GM12878 (cell line): ENCODE measurements at regions not wholly inside any gene's neighbourhood (a gene's known extent, or its start where the extent isn't known, plus 50 kb on each side); places are given as distances from the start of the nearest gene placed in this dataset.

ENCODE experiments used
- ATAC-seq: fragments of 200-7000 bp; cut with Tn5 transposase; 3 replicates; pipeline ENCODE4 v1.9.1; 2020; ENCODE audit warnings: mild to moderate bottlenecking, moderate library complexity
- BruUV-seq: library from RNA; stranded (reverse); fragments of 400-500 nt; replicated peaks from 2 replicates; lab custom pipeline; 2021; lab: Mats Ljungman, UMichigan
- CTCF ChIA-PET: fragments of 300-600 bp; sonication (Branson Sonifier 250); formaldehyde crosslinking; extraction: SDS; loops from one replicate; lab custom pipeline; 2021; ENCODE audit warnings: inconsistent platforms; lab: Yijun Ruan, JAX
- POLR2A ChIA-PET: fragments of 350-600 bp; formaldehyde crosslinking; extraction: SDS; loops from one replicate; lab custom pipeline; 2021; ENCODE audit warnings: inconsistent platforms; lab: Charles Lee
- RAD21 ChIA-PET: fragments of 300-600 bp; sonication (Branson Sonifier 250); formaldehyde crosslinking; loops from one replicate; lab custom pipeline; 2023; ENCODE audit warnings: antibody characterized with exemption; ENCODE audit not compliant: unreplicated experiment; lab: Charles Lee
- SMC1A ChIA-PET: fragments of 300-600 bp; sonication (Branson Sonifier 250); formaldehyde crosslinking; loops from one replicate; lab custom pipeline; 2023; ENCODE audit not compliant: unreplicated experiment, uncharacterized antibody; lab: Charles Lee
- DNase-seq: peaks from one replicate; pipeline ENCODE4 v3.0.0-alpha.2; 2011; ENCODE audit warnings: low read depth, low spot score
- FAIRE-seq: peaks from 3 replicates; lab custom pipeline; 2011; peaks lifted over from hg19 to GRCh38; lab: Jason Lieb, UNC
- H2AFZ ChIP-seq: 2 replicates; pipeline ENCODE4 v1.6.0; 2011; ENCODE audit warnings: low read depth, low read length, control low read depth; ENCODE audit not compliant: control insufficient read depth
- H3K27ac ChIP-seq: 2 replicates; pipeline ENCODE4 v1.5.1; 2011; ENCODE audit warnings: control low read depth; ENCODE audit not compliant: control insufficient read depth, insufficient read depth
- H3K27me3 ChIP-seq, 2 experiments: replicated peaks in 1 of 2; 2 replicates each; pipeline versions ENCODE4 v1.6.0 to v1.6.1; 2011; ENCODE audit warnings: low read length in 1 of 2; ENCODE audit not compliant: control insufficient read depth in 2 of 2, insufficient read depth in 2 of 2
- H3K36me3 ChIP-seq, 2 experiments: 2 replicates each; pipeline ENCODE4 v1.5.1; 2011; ENCODE audit warnings: low read length in 1 of 2; ENCODE audit not compliant: control insufficient read depth in 2 of 2, insufficient read depth in 2 of 2
- H3K4me1 ChIP-seq: 2 replicates; pipeline ENCODE4 v1.6.1; 2011; ENCODE audit warnings: mild to moderate bottlenecking, low read length, moderate library complexity, mixed read lengths; ENCODE audit not compliant: control insufficient read depth, insufficient read depth
- H3K4me2 ChIP-seq: 2 replicates; pipeline ENCODE4 v1.6.0; 2011; ENCODE audit warnings: control low read depth; ENCODE audit not compliant: control insufficient read depth, insufficient read depth
- H3K4me3 ChIP-seq: fragments of 200-600 bp; sonication (generic); 2 replicates; pipeline ENCODE4 v1.5.1; 2016
- H3K79me2 ChIP-seq: 2 replicates; pipeline ENCODE4 v1.6.0; 2011; ENCODE audit warnings: low read length; ENCODE audit not compliant: control insufficient read depth, insufficient read depth
- H3K9ac ChIP-seq: 2 replicates; pipeline ENCODE4 v1.8.0; 2011; ENCODE audit warnings: low read length, control low read depth, mixed read lengths; ENCODE audit not compliant: control insufficient read depth, insufficient read depth
- H3K9me3 ChIP-seq: replicated peaks from 3 replicates; pipeline ENCODE4 v1.5.1; 2011; ENCODE audit warnings: mild to moderate bottlenecking, low read length; ENCODE audit not compliant: control insufficient read depth, insufficient read depth
- H4K20me1 ChIP-seq: 2 replicates; pipeline ENCODE4 v1.6.0; 2011; ENCODE audit not compliant: control insufficient read depth, insufficient read depth
- BMI1 ChIP-seq: fragments of 450-650 bp; IDR thresholded peaks from 2 replicates; pipeline ENCODE4 v1.6.1; 2016; ENCODE audit warnings: mild to moderate bottlenecking, moderate library complexity, borderline replicate concordance
- FOXM1 ChIP-seq: IDR thresholded peaks from 2 replicates; pipeline ENCODE4 v1.6.1; 2012; ENCODE audit warnings: low read depth, mild to moderate bottlenecking, inconsistent platforms, low read length, moderate library complexity
- NKRF ChIP-seq: fragments of 450-650 bp; conservative IDR thresholded peaks from 2 replicates; pipeline ENCODE4 v1.6.1; 2017; ENCODE audit warnings: mild to moderate bottlenecking, moderate library complexity
- SREBF1 ChIP-seq: IDR thresholded peaks from 2 replicates; pipeline ENCODE4 v1.6.1; 2012; ENCODE audit warnings: mild to moderate bottlenecking, low read length
- WGBS: methylation state at CpG from one replicate; pipeline ENCODE4 v1.1.6; 2016; ENCODE audit warnings: low lambda C conversion rate; ENCODE audit not compliant: insufficient replicate concordance, insufficient coverage; ENCODE audit errors: missing lambda C conversion rate; 5-methylcytosine and 5-hydroxymethylcytosine counted together
- in situ Hi-C: fragments of 300-500 bp; cut with MboI; formaldehyde crosslinking; loops from 9 replicates; pipeline ENCODE4 v1.14.3; 2018; ENCODE audit warnings: mixed read lengths
- intact Hi-C: fragments of 100-400 bp; cut with micrococcal nuclease; formaldehyde crosslinking; loops from one replicate; pipeline ENCODE4 v1.14.2; 2022; ENCODE audit not compliant: unreplicated experiment
- TF ChIP-seq, protein P1 (sequence below): fragments of 450-650 bp; IDR thresholded peaks from 2 replicates; pipeline ENCODE4 v1.6.1; 2018; ENCODE audit warnings: mild to moderate bottlenecking, low read depth, moderate library complexity; ENCODE audit not compliant: partially characterized antibody

DNA sequence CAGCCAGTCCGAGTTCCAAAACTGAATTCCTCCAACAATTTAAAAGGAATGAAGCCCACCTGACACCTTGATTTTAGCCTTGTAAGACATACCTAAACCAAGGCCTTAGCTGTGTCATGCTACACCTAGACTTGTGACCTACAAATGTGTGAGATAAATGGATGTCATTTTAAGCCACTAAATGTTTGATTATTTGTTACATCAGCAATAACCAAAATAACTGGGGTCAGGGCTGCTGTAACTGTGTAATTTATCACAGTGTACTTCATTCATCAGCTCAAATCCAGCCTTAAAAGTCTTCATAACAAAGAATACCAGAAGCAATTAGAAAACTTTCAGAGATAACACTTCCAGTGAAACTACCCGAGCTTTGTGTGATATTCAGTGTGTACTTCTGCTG is 673.0 kb upstream of the ANO3 start (continued):
- TF ChIP-seq, protein P1, sequence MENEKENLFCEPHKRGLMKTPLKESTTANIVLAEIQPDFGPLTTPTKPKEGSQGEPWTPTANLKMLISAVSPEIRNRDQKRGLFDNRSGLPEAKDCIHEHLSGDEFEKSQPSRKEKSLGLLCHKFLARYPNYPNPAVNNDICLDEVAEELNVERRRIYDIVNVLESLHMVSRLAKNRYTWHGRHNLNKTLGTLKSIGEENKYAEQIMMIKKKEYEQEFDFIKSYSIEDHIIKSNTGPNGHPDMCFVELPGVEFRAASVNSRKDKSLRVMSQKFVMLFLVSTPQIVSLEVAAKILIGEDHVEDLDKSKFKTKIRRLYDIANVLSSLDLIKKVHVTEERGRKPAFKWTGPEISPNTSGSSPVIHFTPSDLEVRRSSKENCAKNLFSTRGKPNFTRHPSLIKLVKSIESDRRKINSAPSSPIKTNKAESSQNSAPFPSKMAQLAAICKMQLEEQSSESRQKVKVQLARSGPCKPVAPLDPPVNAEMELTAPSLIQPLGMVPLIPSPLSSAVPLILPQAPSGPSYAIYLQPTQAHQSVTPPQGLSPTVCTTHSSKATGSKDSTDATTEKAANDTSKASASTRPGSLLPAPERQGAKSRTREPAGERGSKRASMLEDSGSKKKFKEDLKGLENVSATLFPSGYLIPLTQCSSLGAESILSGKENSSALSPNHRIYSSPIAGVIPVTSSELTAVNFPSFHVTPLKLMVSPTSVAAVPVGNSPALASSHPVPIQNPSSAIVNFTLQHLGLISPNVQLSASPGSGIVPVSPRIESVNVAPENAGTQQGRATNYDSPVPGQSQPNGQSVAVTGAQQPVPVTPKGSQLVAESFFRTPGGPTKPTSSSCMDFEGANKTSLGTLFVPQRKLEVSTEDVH, result no peak

GRCh38 chr11:25659706-25660105 is 672.2 kb upstream of the ANO3 start:
- BruUV-seq, result no TSS peak
- no peak for ATAC-seq
- Histone ChIP-seq H3K4me1 (no peaks in the 10 kb centered on the region), H3K9ac (no peak overlapping the region), H3K9me3 (no peaks in the 10 kb centered on the region), H3K4me2 (no peak overlapping the region), H2AFZ (no peak overlapping the region), H3K79me2 (no peaks in the 10 kb centered on the region), H3K4me3 (no peak overlapping the region), H4K20me1 (no peaks in the 10 kb centered on the region), H3K36me3 (no peaks in the 10 kb centered on the region), H3K27me3 (no peaks in the 10 kb centered on the region), H3K27ac (no peak overlapping the region)
- in situ Hi-C loops (no loop called here), intact Hi-C loops (no loop called here)
- SMC1A ChIA-PET, result no interaction called here
- RAD21 ChIA-PET, result no interaction called here
- no peak for FAIRE-seq
- no peak for DNase-seq
- POLR2A ChIA-PET, result no interaction called here
- TF ChIP-seq FOXM1 (no peak), BMI1 (no peak), SREBF1 (no peak), NKRF (no peak)
- CTCF ChIA-PET, result no interaction called here
- 0% methylated on average over 3 of the region's 3 CpGs for WGBS
